Fibroblast of the aortic adventitia (primary cell): ENCODE measurements at regions not wholly inside any gene's neighbourhood (a gene's known extent, or its start where the extent isn't known, plus 50 kb on each side); places are given as distances from the start of the nearest gene placed in this dataset.

ENCODE experiments used
- DNase-seq: peaks from one replicate; pipeline ENCODE4 v3.0.0-alpha.2; 2010; ENCODE audit warnings: low read depth
- H3K4me3 ChIP-seq: 2 replicates; pipeline ENCODE4 v1.5.1; 2011; ENCODE audit warnings: low read depth, mild to moderate bottlenecking, control low read depth, low read length, moderate library complexity
- CTCF ChIP-seq: IDR thresholded peaks from 2 replicates; pipeline ENCODE4 v1.5.1; 2011; ENCODE audit warnings: mild to moderate bottlenecking, low read length, control low read depth, inconsistent platforms; ENCODE audit not compliant: insufficient read depth

- H3K4me3 ChIP-seq, result no peak overlapping the region
- no peak for TF ChIP-seq CTCF
These were observed 259.6 kb upstream of the KRR1 start for GRCh38 chr12:75771023-75771422.

GRCh38 chr12:75767957-75768356, 256.5 kb upstream of the KRR1 start:
- no peak for TF ChIP-seq CTCF
- H3K4me3 ChIP-seq, result no peak overlapping the region
- DNase-seq, result no peak

More at GRCh38 chr12:75771023-75771422, 259.6 kb upstream of the KRR1 start:
- no peak for DNase-seq

GRCh38 chr12:75766263-75767160, 255.1 kb upstream of the KRR1 start:
- no peak overlapping the region for H3K4me3 ChIP-seq
- no peak for TF ChIP-seq CTCF
- peak; percentile 67 for DNase-seq

- no peak overlapping the region for H3K4me3 ChIP-seq
- DNase-seq, result no peak
- no peak for TF ChIP-seq CTCF
These were observed 254.0 kb upstream of the KRR1 start for GRCh38 chr12:75765170-75766059.

- DNase-seq, result no peak
- no peak for TF ChIP-seq CTCF
- H3K4me3 ChIP-seq, result no peak overlapping the region
These were observed 252.9 kb upstream of the KRR1 start for GRCh38 chr12:75764091-75764841.

GRCh38 chr12:75760573-75761294, 249.3 kb upstream of the KRR1 start:
- DNase-seq, result no peak
- TF ChIP-seq CTCF, result no peak

More at GRCh38 chr12:75760573-75761294, 249.3 kb upstream of the KRR1 start:
- no peak overlapping the region for H3K4me3 ChIP-seq
